Panc1 (cell line): ENCODE measurements at regions not wholly inside any gene's neighbourhood (a gene's known extent, or its start where the extent isn't known, plus 50 kb on each side); places are given as distances from the start of the nearest gene placed in this dataset.

ENCODE experiments used
- ATAC-seq: fragments of 200-7000 bp; cut with Tn5 transposase; 2 replicates; pipeline ENCODE4 v1.9.1; 2020; ENCODE audit warnings: mild to moderate bottlenecking, moderate library complexity
- BruUV-seq: library from RNA; stranded (reverse); fragments of 400-500 nt; replicated peaks from 2 replicates; lab custom pipeline; 2021; lab: Mats Ljungman, UMichigan
- CTCF ChIA-PET: fragments of 300-600 bp; sonication (Branson Sonifier 250); formaldehyde crosslinking; loops from one replicate; lab custom pipeline; 2022; ENCODE audit warnings: antibody characterized with exemption; lab: Charles Lee
- POLR2A ChIA-PET: fragments of 300-600 bp; sonication (Branson Sonifier 250); formaldehyde crosslinking; loops from one replicate; lab custom pipeline; 2022; ENCODE audit warnings: antibody characterized with exemption; lab: Charles Lee
- DNase-seq: peaks from one replicate; pipeline ENCODE4 v3.0.0-alpha.2; 2010; ENCODE audit warnings: low read depth, low spot score
- H3K27ac ChIP-seq: 2 replicates; pipeline ENCODE4 v1.5.1; 2011; ENCODE audit warnings: mild to moderate bottlenecking, low read length, inconsistent platforms
- H3K27me3 ChIP-seq: fragments of 200-500 bp; sonication (Bioruptor generic); 2 replicates; pipeline ENCODE4 v1.6.0; 2014; ENCODE audit warnings: low read length, inconsistent platforms; ENCODE audit not compliant: control insufficient read depth, insufficient read depth
- H3K36me3 ChIP-seq: fragments of 200-500 bp; sonication (Bioruptor generic); 2 replicates; pipeline ENCODE4 v1.5.1; 2014; ENCODE audit warnings: inconsistent platforms, mild to moderate bottlenecking, low read length, moderate library complexity; ENCODE audit not compliant: control insufficient read depth, insufficient read depth
- H3K4me1 ChIP-seq: 2 replicates; pipeline ENCODE4 v1.5.1; 2011; ENCODE audit warnings: inconsistent platforms, mild to moderate bottlenecking, low read length, moderate library complexity; ENCODE audit not compliant: control insufficient read depth, insufficient read depth
- H3K4me3 ChIP-seq, 2 experiments: 2 replicates each; pipeline ENCODE4 v1.5.1; 2011 to 2012; ENCODE audit warnings: low read depth in 2 of 2, low read length in 2 of 2, mild to moderate bottlenecking in 2 of 2, inconsistent platforms in 1 of 2, moderate library complexity in 1 of 2
- H3K9me3 ChIP-seq: fragments of 200-500 bp; sonication (Bioruptor generic); 2 replicates; pipeline ENCODE4 v1.5.1; 2014; ENCODE audit warnings: low read depth, mild to moderate bottlenecking, inconsistent platforms, low read length, moderate library complexity; ENCODE audit not compliant: control insufficient read depth, insufficient read depth
- POLR2AphosphoS5 ChIP-seq: IDR thresholded peaks from 2 replicates; pipeline ENCODE4 v1.6.1; 2012; ENCODE audit warnings: mild to moderate bottlenecking, low read depth, low read length, moderate library complexity
- SIN3A ChIP-seq: IDR thresholded peaks from 2 replicates; pipeline ENCODE4 v1.6.1; 2012; ENCODE audit warnings: low read depth, mild to moderate bottlenecking, low read length, moderate library complexity, borderline replicate concordance; ENCODE audit not compliant: insufficient read depth
- TCF7L2 ChIP-seq: IDR thresholded peaks from 2 replicates; pipeline ENCODE4 v1.6.1; 2011; ENCODE audit warnings: mild to moderate bottlenecking, low read depth, low read length, inconsistent platforms
- in situ Hi-C: cut with HindIII; loops from 2 replicates; pipeline ENCODE4 v1.10.0; 2016; ENCODE audit warnings: low sequenced_read_pairs, low pct_unique_long_range_greater_than_20kb
- intact Hi-C: fragments of 100-400 bp; cut with micrococcal nuclease; formaldehyde crosslinking; loops from one replicate; pipeline ENCODE4 v1.10.0; 2022; ENCODE audit not compliant: unreplicated experiment
- TF ChIP-seq, protein P1 (sequence below): fragments of 450-650 bp; IDR thresholded peaks from 2 replicates; pipeline ENCODE4 v1.5.1; 2017; ENCODE audit warnings: mild to moderate bottlenecking
- TF ChIP-seq, protein P2 (sequence below), 2 experiments: IDR thresholded peaks; 2 replicates each; pipeline ENCODE4 v1.6.1; 2011 to 2012; ENCODE audit warnings: low read depth in 2 of 2, control low read depth in 1 of 2, low read length in 1 of 2, mild to moderate bottlenecking in 1 of 2, moderate library complexity in 1 of 2; ENCODE audit not compliant: insufficient read depth in 1 of 2

DNA sequence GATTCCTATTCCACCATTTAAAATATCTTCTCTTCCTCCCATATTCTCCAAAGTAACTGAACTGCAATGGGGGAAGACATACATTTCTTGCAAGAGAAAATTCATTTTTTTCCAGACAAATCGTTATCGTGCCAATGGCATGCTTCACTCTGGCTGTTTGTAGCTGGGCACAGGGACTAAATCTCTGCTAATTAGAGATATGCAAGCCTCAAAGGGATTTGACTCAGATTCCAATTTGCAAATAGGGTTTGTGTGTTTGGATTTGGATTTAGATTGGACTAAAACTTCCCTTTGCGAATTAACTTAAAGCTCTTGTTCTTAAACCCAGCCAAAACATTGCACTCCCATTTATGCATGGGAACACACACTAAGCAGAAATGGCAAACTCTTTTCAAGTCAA, 276.2 kb upstream of the DUSP10 start:
- ChIA-PET POLR2A (no interaction called here), CTCF (no interaction called here)
- Histone ChIP-seq H3K27me3 (no peaks in the 10 kb centered on the region), H3K4me1 (no peaks in the 10 kb centered on the region), H3K4me3 (no peak overlapping the region), H3K27ac (no peak overlapping the region), H3K9me3 (no peaks in the 10 kb centered on the region), H3K36me3 (no peaks in the 10 kb centered on the region)
- ATAC-seq (no peak), DNase-seq (no peak)
- no peak for TF ChIP-seq POLR2AphosphoS5
- TF ChIP-seq, protein P1, sequence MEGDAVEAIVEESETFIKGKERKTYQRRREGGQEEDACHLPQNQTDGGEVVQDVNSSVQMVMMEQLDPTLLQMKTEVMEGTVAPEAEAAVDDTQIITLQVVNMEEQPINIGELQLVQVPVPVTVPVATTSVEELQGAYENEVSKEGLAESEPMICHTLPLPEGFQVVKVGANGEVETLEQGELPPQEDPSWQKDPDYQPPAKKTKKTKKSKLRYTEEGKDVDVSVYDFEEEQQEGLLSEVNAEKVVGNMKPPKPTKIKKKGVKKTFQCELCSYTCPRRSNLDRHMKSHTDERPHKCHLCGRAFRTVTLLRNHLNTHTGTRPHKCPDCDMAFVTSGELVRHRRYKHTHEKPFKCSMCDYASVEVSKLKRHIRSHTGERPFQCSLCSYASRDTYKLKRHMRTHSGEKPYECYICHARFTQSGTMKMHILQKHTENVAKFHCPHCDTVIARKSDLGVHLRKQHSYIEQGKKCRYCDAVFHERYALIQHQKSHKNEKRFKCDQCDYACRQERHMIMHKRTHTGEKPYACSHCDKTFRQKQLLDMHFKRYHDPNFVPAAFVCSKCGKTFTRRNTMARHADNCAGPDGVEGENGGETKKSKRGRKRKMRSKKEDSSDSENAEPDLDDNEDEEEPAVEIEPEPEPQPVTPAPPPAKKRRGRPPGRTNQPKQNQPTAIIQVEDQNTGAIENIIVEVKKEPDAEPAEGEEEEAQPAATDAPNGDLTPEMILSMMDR: no peak
- TF ChIP-seq, protein P2, sequence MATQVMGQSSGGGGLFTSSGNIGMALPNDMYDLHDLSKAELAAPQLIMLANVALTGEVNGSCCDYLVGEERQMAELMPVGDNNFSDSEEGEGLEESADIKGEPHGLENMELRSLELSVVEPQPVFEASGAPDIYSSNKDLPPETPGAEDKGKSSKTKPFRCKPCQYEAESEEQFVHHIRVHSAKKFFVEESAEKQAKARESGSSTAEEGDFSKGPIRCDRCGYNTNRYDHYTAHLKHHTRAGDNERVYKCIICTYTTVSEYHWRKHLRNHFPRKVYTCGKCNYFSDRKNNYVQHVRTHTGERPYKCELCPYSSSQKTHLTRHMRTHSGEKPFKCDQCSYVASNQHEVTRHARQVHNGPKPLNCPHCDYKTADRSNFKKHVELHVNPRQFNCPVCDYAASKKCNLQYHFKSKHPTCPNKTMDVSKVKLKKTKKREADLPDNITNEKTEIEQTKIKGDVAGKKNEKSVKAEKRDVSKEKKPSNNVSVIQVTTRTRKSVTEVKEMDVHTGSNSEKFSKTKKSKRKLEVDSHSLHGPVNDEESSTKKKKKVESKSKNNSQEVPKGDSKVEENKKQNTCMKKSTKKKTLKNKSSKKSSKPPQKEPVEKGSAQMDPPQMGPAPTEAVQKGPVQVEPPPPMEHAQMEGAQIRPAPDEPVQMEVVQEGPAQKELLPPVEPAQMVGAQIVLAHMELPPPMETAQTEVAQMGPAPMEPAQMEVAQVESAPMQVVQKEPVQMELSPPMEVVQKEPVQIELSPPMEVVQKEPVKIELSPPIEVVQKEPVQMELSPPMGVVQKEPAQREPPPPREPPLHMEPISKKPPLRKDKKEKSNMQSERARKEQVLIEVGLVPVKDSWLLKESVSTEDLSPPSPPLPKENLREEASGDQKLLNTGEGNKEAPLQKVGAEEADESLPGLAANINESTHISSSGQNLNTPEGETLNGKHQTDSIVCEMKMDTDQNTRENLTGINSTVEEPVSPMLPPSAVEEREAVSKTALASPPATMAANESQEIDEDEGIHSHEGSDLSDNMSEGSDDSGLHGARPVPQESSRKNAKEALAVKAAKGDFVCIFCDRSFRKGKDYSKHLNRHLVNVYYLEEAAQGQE (IDR thresholded peaks at IDR 0.05; ENCODE audit: insufficient read depth in 1 of 2, low read depth in 2 of 2, low read length in 1 of 2): no peak
- no peak for TF ChIP-seq TCF7L2
- TF ChIP-seq SIN3A: no peak
- in situ Hi-C loops: no loop called here
- BruUV-seq: no TSS peak
- intact Hi-C loops: no loop called here

DNA sequence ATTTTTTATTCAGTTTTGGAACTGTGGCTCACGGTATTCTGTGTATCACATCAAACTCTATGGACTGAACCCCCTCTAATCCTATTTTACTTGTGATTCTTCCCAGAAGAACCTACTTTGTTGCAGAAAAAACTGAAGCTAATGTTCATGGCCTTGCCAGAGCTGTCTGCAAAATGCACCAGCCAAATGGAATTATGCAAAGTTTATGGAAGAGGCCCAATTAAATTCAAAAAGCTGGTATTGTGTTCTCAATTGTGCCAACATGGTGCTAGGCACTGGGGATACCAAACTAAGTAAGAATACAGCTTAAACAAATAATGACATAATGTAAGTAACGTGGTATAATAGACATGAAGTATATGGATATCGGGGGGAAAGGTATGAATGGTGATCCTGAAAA, 273.8 kb upstream of the DUSP10 start:
- POLR2A ChIA-PET: no interaction called here
- no peak for ATAC-seq

More for the DNA sequence above, 273.8 kb upstream of the DUSP10 start:
- no peak overlapping the region for H3K27ac ChIP-seq
- CTCF ChIA-PET: no interaction called here
- in situ Hi-C loops (no loop called here), intact Hi-C loops (no loop called here)
- no peak for TF ChIP-seq POLR2AphosphoS5
- TF ChIP-seq, protein P1: no peak
- TF ChIP-seq TCF7L2: no peak
- TF ChIP-seq SIN3A: no peak
- TF ChIP-seq, protein P2 (IDR thresholded peaks at IDR 0.05; ENCODE audit: insufficient read depth in 1 of 2, low read depth in 2 of 2, low read length in 1 of 2): no peak
- H3K4me3 ChIP-seq: no peak overlapping the region
- H3K4me1 ChIP-seq: no peaks in the 10 kb centered on the region
- H3K36me3 ChIP-seq: no peaks in the 10 kb centered on the region
- no peaks in the 10 kb centered on the region for H3K9me3 ChIP-seq
- no peak for DNase-seq
- no peaks in the 10 kb centered on the region for H3K27me3 ChIP-seq
- BruUV-seq: no TSS peak
